GM06990 (cell line): ENCODE measurements at regions not wholly inside any gene's neighbourhood (a gene's known extent, or its start where the extent isn't known, plus 50 kb on each side); places are given as distances from the start of the nearest gene placed in this dataset.

Experiments
- DNase-seq: peaks from one replicate; pipeline ENCODE4 v3.0.0-alpha.2; 2011; ENCODE audit not compliant: insufficient read length; ENCODE audit errors: extremely low read depth
- H3K27me3 ChIP-seq: replicated peaks from 2 replicates; pipeline ENCODE4 v1.6.0; 2011; ENCODE audit warnings: low read length; ENCODE audit not compliant: control insufficient read depth, insufficient read depth
- H3K36me3 ChIP-seq: 2 replicates; pipeline ENCODE4 v1.5.1; 2011; ENCODE audit warnings: low read length; ENCODE audit not compliant: control insufficient read depth, insufficient read depth
- H3K4me3 ChIP-seq: replicated peaks from 2 replicates; pipeline ENCODE4 v1.5.1; 2011; ENCODE audit warnings: low read depth, mild to moderate bottlenecking, control low read depth, low read length
- CTCF ChIP-seq: IDR thresholded peaks from 2 replicates; pipeline ENCODE4 v1.5.1; 2011; ENCODE audit warnings: low read length, control low read depth, mild to moderate bottlenecking, inconsistent platforms; ENCODE audit not compliant: insufficient read depth, poor library complexity, severe bottlenecking

- no peak for TF ChIP-seq CTCF
- H3K36me3 ChIP-seq, result no peaks in the 10 kb centered on the region
- H3K4me3 ChIP-seq, result peak overlapping the region; percentile 25; the same call in 1 of the 2 replicates
- peak; percentile 6 for DNase-seq
- H3K27me3 ChIP-seq, result no peaks in the 10 kb centered on the region
These were observed 133.8 kb upstream of the CCN2 start for GRCh38 chr6:132084811-132085509.

- no peak for DNase-seq
- no peaks in the 10 kb centered on the region; the same call in 1 of the 2 replicates for H3K27me3 ChIP-seq
- no peaks in the 10 kb centered on the region for H3K36me3 ChIP-seq
- no peak for TF ChIP-seq CTCF
- H3K4me3 ChIP-seq, result no peak overlapping the region
These were observed 131.2 kb upstream of the CCN2 start for GRCh38 chr6:132082421-132082820.

DNA sequence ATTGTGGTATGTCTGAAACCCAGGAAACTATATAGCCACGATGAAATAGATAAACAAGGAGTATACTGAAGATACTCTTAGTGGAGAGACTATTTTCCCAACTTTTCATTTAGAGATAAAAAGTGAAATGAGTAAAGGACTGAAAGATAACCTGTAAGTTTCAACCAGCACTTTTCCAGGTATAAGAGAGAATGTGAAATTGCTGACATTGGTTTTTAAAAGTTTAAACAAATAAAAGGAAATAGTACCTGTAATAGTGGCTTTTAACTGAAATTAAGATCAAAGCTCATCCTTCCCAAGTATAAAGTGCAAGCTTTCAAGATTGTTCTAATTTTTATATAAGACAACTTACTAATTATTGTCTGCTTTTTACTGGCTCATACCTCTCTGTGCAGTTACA is 130.2 kb upstream of the CCN2 start:
- H3K36me3 ChIP-seq, result no peaks in the 10 kb centered on the region
- no peak overlapping the region for H3K4me3 ChIP-seq
- DNase-seq, result no peak
- TF ChIP-seq CTCF, result no peak
- no peaks in the 10 kb centered on the region; the same call in 1 of the 2 replicates for H3K27me3 ChIP-seq

GRCh38 chr6:132079286-132079685 is 128.1 kb upstream of the CCN2 start:
- no peak for DNase-seq
- no peaks in the 10 kb centered on the region for H3K36me3 ChIP-seq
- H3K4me3 ChIP-seq, result no peak overlapping the region
- no peaks in the 10 kb centered on the region; the same call in 1 of the 2 replicates for H3K27me3 ChIP-seq
- no peak for TF ChIP-seq CTCF

DNA sequence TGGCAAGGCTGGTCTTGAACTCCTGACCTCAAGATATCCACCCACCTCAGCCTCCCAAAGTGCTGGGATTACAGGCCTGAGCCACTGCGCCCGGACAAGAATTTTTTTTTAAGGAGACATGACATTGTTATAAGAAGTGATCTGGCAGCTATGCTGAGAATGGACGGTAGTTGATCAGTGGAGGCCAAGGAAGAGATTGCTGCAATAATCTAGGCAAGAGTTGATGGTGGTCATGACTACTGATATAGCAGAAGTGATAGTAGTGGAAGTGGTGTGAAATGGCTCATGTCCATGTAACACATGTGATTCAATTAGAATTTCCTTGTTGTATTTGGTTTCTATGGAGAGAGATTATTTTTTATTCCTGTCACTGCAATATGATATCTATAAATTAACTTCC is 125.3 kb upstream of the CCN2 start:
- no peaks in the 10 kb centered on the region for H3K36me3 ChIP-seq
- TF ChIP-seq CTCF, result no peak
- H3K27me3 ChIP-seq, result no peaks in the 10 kb centered on the region; the same call in 1 of the 2 replicates
- H3K4me3 ChIP-seq, result no peak overlapping the region
- DNase-seq, result no peak
